ENCODE measurements at regions not wholly inside any gene's neighbourhood (a gene's known extent, or its start where the extent isn't known, plus 50 kb on each side); places are given as distances from the start of the nearest gene placed in this dataset.
A peak's percentile ranks its signal among the peaks of the same experiment; 100 is the strongest.

GRCh38 chr1:234535763-234536515, 57.0 kb upstream of the TARBP1 start:
- DNase-seq, result no peak

GRCh38 chr1:234535218-234535617, 56.2 kb upstream of the TARBP1 start:
- no peak for DNase-seq

GRCh38 chr1:234533975-234534876, 55.2 kb upstream of the TARBP1 start:
- peak; percentile 73 for DNase-seq

GRCh38 chr1:234533034-234533891, 54.3 kb upstream of the TARBP1 start:
- no peak for DNase-seq

- no peak for DNase-seq
Measured at GRCh38 chr1:234532503-234532922, 53.5 kb upstream of the TARBP1 start.

GRCh38 chr1:234531151-234531635, 52.2 kb upstream of the TARBP1 start:
- DNase-seq, result no peak

DNA sequence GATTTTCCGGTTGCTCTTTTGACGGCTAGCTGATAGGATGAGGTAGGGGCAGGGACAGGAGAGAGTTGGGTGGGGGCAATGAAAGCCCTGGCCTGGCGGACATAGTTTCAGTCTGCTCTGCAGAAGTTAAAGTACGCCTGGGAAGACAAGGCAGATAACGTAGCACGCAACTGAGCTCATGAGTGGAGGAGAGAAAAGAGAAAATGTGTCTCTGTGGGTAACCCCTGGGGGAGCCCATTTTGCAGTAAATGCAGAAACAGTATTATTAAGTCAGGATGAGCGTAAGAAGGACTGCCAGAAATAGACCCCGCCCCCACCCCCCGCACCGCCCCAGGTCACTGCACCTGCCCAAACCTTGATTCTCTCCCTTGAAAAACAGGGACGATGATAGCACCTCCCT, 51.7 kb upstream of the TARBP1 start:
- no peak for DNase-seq

DNA sequence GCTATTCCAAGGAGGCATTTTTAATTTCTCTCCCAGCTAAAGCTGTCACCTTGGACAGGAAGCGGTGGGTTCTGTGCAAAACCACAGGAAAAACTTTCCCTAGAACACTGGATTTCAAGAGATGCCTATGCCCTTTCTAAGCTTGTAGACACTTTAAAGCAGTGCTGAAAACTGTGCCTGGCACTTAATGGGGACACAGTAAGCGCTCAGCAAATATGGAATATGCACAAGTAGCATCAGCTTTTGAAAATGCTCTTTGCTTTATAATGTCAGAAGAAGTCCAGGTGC, 50.9 kb upstream of the TARBP1 start:
- DNase-seq, result no peak

- DNase-seq, result no peak
Measured at GRCh38 chr1:234529095-234529949, 50.3 kb upstream of the TARBP1 start.

All from DMS79 treated with DMSO at 0.1 percent for 48 hours (cell line).